OCI-LY7 (cell line): ENCODE measurements at regions not wholly inside any gene's neighbourhood (a gene's known extent, or its start where the extent isn't known, plus 50 kb on each side); places are given as distances from the start of the nearest gene placed in this dataset.
"Not testable (repeated sequence)": the region's sequence is repeated elsewhere in the genome, so short reads cannot be mapped to it uniquely, and the experiment has no call there.

Experiments used
- EZH2phosphoT487 ChIP-seq: fragments of 200-600 bp; sonication (generic); IDR thresholded peaks from 2 replicates; pipeline ENCODE4 v1.6.1; 2018; ENCODE audit warnings: low read depth, borderline replicate concordance, mild to moderate bottlenecking, mixed run types, antibody characterized with exemption, low read length, moderate library complexity, mixed read lengths
- TF ChIP-seq, protein P1 (sequence below): fragments of 200-600 bp; sonication (generic); conservative IDR thresholded peaks from 2 replicates; pipeline ENCODE4 v1.5.1; 2014; ENCODE audit warnings: mild to moderate bottlenecking, antibody characterized with exemption, low read length, moderate library complexity, mixed read lengths

DNA sequence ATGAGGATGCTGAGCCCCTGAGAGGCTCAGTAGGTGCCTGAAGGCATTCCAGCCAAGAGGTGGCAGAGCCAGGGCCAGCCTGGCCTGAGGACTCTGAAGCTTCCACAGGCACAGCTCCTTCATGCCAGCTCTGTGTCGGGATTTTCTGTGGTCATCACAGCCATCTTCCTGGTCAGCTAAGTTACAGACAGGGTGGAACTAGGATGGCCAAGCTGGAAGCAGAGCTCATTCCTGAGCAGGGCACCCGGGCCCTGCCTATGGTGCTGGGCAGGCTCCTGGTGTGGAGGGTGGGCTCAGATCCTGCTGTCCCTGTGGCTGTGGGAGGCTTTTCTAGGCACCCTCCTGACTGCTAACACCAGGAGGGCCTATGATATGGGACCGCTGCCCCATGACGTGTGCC lies 2882.3 kb downstream of the RPIA start:
- TF ChIP-seq, protein P1, sequence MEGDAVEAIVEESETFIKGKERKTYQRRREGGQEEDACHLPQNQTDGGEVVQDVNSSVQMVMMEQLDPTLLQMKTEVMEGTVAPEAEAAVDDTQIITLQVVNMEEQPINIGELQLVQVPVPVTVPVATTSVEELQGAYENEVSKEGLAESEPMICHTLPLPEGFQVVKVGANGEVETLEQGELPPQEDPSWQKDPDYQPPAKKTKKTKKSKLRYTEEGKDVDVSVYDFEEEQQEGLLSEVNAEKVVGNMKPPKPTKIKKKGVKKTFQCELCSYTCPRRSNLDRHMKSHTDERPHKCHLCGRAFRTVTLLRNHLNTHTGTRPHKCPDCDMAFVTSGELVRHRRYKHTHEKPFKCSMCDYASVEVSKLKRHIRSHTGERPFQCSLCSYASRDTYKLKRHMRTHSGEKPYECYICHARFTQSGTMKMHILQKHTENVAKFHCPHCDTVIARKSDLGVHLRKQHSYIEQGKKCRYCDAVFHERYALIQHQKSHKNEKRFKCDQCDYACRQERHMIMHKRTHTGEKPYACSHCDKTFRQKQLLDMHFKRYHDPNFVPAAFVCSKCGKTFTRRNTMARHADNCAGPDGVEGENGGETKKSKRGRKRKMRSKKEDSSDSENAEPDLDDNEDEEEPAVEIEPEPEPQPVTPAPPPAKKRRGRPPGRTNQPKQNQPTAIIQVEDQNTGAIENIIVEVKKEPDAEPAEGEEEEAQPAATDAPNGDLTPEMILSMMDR = not testable (repeated sequence)
- not testable (repeated sequence) for TF ChIP-seq EZH2phosphoT487
